Endothelial cell of umbilical vein (primary cell): ENCODE measurements at regions not wholly inside any gene's neighbourhood (a gene's known extent, or its start where the extent isn't known, plus 50 kb on each side); places are given as distances from the start of the nearest gene placed in this dataset.

Experiments
- BruUV-seq: library from RNA; stranded (reverse); fragments of 400-500 nt; replicated peaks from 2 replicates; lab custom pipeline; 2021; lab: Mats Ljungman, UMichigan
- CTCF ChIA-PET: fragments of 300-600, 350-600 bp; sonication (Branson Sonifier 250); formaldehyde crosslinking; loops from one replicate; lab custom pipeline; 2021; ENCODE audit warnings: antibody characterized with exemption, inconsistent platforms; lab: Charles Lee
- POLR2A ChIA-PET: fragments of 300-600, 350-600 bp; sonication (Branson Sonifier 250); formaldehyde crosslinking; loops from one replicate; lab custom pipeline; 2021; ENCODE audit warnings: antibody characterized with exemption, inconsistent platforms; lab: Charles Lee
- DNase-seq: peaks from one replicate; pipeline ENCODE4 v3.0.0-alpha.2; 2011; ENCODE audit warnings: low read depth, low spot score
- FAIRE-seq: peaks from 2 replicates; lab custom pipeline; 2011; peaks lifted over from hg19 to GRCh38; lab: Jason Lieb, UNC
- H2AFZ ChIP-seq: 2 replicates; pipeline ENCODE4 v1.6.0; 2012; ENCODE audit warnings: low read depth, low read length, control low read depth, inconsistent platforms
- H3K27ac ChIP-seq: 2 replicates; pipeline ENCODE4 v1.5.1; 2011; ENCODE audit warnings: low read depth, mild to moderate bottlenecking, control low read depth, low read length, moderate library complexity; ENCODE audit not compliant: insufficient read depth
- H3K27me3 ChIP-seq, 2 experiments: 2 replicates each; pipeline versions ENCODE4 v1.6.0 to v1.6.1; 2011; ENCODE audit warnings: low read length in 2 of 2, mixed read lengths in 1 of 2; ENCODE audit not compliant: control insufficient read depth in 2 of 2, insufficient read depth in 2 of 2
- H3K36me3 ChIP-seq, 2 experiments: 2 replicates in 1 of 2; 3 replicates in 1 of 2; pipeline ENCODE4 v1.5.1; 2011; ENCODE audit warnings: low read length in 2 of 2, mild to moderate bottlenecking in 1 of 2, moderate library complexity in 1 of 2; ENCODE audit not compliant: control insufficient read depth in 2 of 2, insufficient read depth in 2 of 2; ENCODE audit errors: extremely low read depth in 1 of 2
- H3K4me1 ChIP-seq: 3 replicates; pipeline ENCODE4 v1.5.1; 2011; ENCODE audit warnings: mild to moderate bottlenecking, low read length; ENCODE audit not compliant: control insufficient read depth, insufficient read depth; ENCODE audit errors: extremely low read depth
- H3K4me2 ChIP-seq: 2 replicates; pipeline ENCODE4 v1.6.1; 2011; ENCODE audit warnings: low read length, control low read depth, mixed read lengths; ENCODE audit not compliant: insufficient read depth
- H3K4me3 ChIP-seq, 3 experiments: fragments of 200-600 bp in 1 of 3; sonication (generic), shearing (Covaris generic) in 1 of 3; replicated peaks in 1 of 3; 2 replicates each; pipeline ENCODE4 v1.5.1; 2011 to 2016; ENCODE audit warnings: control low read depth in 3 of 3, low read length in 3 of 3, mild to moderate bottlenecking in 2 of 3, inconsistent platforms in 1 of 3, low read depth in 1 of 3, moderate library complexity in 1 of 3; ENCODE audit not compliant: insufficient read depth in 1 of 3
- H3K79me2 ChIP-seq: 2 replicates; pipeline ENCODE4 v1.6.0; 2012; ENCODE audit warnings: low read length, inconsistent platforms; ENCODE audit not compliant: control insufficient read depth, insufficient read depth
- H3K9ac ChIP-seq: replicated peaks from 2 replicates; pipeline ENCODE3; 2011; ENCODE audit warnings: low read length, control low read depth; ENCODE audit not compliant: insufficient read depth; ENCODE audit errors: extremely low read depth
- H3K9me1 ChIP-seq: replicated peaks from 3 replicates; pipeline ENCODE4 v1.6.0; 2011; ENCODE audit warnings: mild to moderate bottlenecking, low read length; ENCODE audit not compliant: control insufficient read depth, insufficient read depth; ENCODE audit errors: extremely low read depth
- H3K9me3 ChIP-seq: replicated peaks from 2 replicates; pipeline ENCODE4 v1.5.1; 2012; ENCODE audit warnings: low read length, inconsistent platforms; ENCODE audit not compliant: control insufficient read depth, insufficient read depth
- H4K20me1 ChIP-seq: replicated peaks from 2 replicates; pipeline ENCODE3; 2011; ENCODE audit warnings: mild to moderate bottlenecking, low read length; ENCODE audit not compliant: control insufficient read depth, insufficient read depth; ENCODE audit errors: extremely low read depth
- EZH2 ChIP-seq: IDR thresholded peaks from 2 replicates; pipeline ENCODE4 v1.6.1; 2012; ENCODE audit warnings: borderline replicate concordance, low read depth, mild to moderate bottlenecking, moderate library complexity, low read length, inconsistent platforms; ENCODE audit not compliant: severe bottlenecking
- FOS ChIP-seq: IDR thresholded peaks from 2 replicates; pipeline ENCODE4 v1.6.1; 2011; ENCODE audit warnings: mild to moderate bottlenecking, low read length, moderate library complexity, borderline replicate concordance; ENCODE audit not compliant: insufficient read depth
- GATA2 ChIP-seq: IDR thresholded peaks from 2 replicates; pipeline ENCODE4 v1.7.0; 2011; ENCODE audit warnings: low read depth, mild to moderate bottlenecking, moderate library complexity, mixed read lengths, low read length; ENCODE audit not compliant: insufficient read length, insufficient read depth
- MYC ChIP-seq: IDR thresholded peaks from one replicate; pipeline ENCODE4 v1.6.1; 2011; ENCODE audit warnings: mild to moderate bottlenecking, low read depth, low read length
- POLR2A ChIP-seq: IDR thresholded peaks from 2 replicates; pipeline ENCODE4 v1.6.1; 2012; ENCODE audit warnings: low read depth, mild to moderate bottlenecking, control low read depth, low read length
- POLR2AphosphoS5 ChIP-seq: IDR thresholded peaks from 2 replicates; pipeline ENCODE4 v1.6.1; 2012; ENCODE audit warnings: low read depth, mild to moderate bottlenecking, control low read depth, low read length, moderate library complexity; ENCODE audit not compliant: insufficient read depth
- dilution Hi-C: fragments of 300-500 bp; cut with MboI; formaldehyde crosslinking; loops from one replicate; pipeline ENCODE4 v1.15.0; 2019; ENCODE audit warnings: low sequenced_read_pairs; ENCODE audit not compliant: extremely low pct_ligation_motif_present
- intact Hi-C: fragments of 100-400 bp; cut with micrococcal nuclease; formaldehyde crosslinking; loops from one replicate; pipeline ENCODE4 v1.10.0; 2022
- TF ChIP-seq, protein P1 (sequence below): IDR thresholded peaks from 2 replicates; pipeline ENCODE4 v1.6.1; 2011; ENCODE audit not compliant: insufficient read depth, insufficient read length
- TF ChIP-seq, protein P2 (sequence below), 2 donors: IDR thresholded peaks; 1 replicate in 1 of 2; 2 replicates in 1 of 2; pipeline ENCODE4 v1.5.1; 2011; ENCODE audit warnings: low read length in 2 of 2, mild to moderate bottlenecking in 2 of 2, moderate library complexity in 2 of 2, control low read depth in 1 of 2, inconsistent platforms in 1 of 2, low read depth in 1 of 2; ENCODE audit not compliant: insufficient read depth in 1 of 2; ENCODE audit errors: extremely low read depth in 1 of 2

DNA sequence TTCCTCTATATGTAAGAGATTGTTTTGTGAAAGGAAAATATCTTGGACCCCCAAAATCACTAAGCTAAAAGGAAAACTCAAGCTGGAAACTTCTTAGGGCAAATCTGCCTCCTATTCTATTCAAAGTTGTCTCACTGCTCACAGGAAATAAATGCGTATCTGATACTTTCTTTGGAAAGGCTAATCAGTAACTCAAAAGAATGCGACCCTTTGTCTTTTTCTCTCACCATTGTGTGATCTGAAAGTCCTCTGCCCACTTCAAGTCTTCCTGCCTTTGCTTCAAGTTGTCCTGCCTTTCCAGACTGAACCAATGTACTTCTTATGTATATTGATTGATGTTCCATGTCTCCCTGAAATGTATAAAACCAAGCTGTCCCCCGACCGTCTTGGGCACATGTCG is 157.3 kb downstream of the KIF2B start:
- no peak for DNase-seq

More for the DNA sequence above, 157.3 kb downstream of the KIF2B start:
- H3K9ac ChIP-seq: no peak overlapping the region
- intact Hi-C loops: no loop called here
- ChIA-PET POLR2A (no interaction called here), CTCF (no interaction called here)
- dilution Hi-C loops: no loop called here
- H3K79me2 ChIP-seq: no peaks in the 10 kb centered on the region
- FAIRE-seq: no peak
- H3K4me3 ChIP-seq: no peak overlapping the region
- no peaks in the 10 kb centered on the region for H3K36me3 ChIP-seq
- no peaks in the 10 kb centered on the region for H3K27me3 ChIP-seq
- H3K9me3 ChIP-seq: peaks cover 4% of the 10 kb centered on the region
- no peak overlapping the region for H2AFZ ChIP-seq
- TF ChIP-seq, protein P1, sequence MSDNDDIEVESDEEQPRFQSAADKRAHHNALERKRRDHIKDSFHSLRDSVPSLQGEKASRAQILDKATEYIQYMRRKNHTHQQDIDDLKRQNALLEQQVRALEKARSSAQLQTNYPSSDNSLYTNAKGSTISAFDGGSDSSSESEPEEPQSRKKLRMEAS: no peak
- TF ChIP-seq MYC (no peak), POLR2AphosphoS5 (no peak), POLR2A (no peak), EZH2 (no peak), FOS (no peak), GATA2 (no peak)
- TF ChIP-seq, protein P2, sequence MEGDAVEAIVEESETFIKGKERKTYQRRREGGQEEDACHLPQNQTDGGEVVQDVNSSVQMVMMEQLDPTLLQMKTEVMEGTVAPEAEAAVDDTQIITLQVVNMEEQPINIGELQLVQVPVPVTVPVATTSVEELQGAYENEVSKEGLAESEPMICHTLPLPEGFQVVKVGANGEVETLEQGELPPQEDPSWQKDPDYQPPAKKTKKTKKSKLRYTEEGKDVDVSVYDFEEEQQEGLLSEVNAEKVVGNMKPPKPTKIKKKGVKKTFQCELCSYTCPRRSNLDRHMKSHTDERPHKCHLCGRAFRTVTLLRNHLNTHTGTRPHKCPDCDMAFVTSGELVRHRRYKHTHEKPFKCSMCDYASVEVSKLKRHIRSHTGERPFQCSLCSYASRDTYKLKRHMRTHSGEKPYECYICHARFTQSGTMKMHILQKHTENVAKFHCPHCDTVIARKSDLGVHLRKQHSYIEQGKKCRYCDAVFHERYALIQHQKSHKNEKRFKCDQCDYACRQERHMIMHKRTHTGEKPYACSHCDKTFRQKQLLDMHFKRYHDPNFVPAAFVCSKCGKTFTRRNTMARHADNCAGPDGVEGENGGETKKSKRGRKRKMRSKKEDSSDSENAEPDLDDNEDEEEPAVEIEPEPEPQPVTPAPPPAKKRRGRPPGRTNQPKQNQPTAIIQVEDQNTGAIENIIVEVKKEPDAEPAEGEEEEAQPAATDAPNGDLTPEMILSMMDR (IDR thresholded peaks at IDR 0.05; ENCODE audit: extremely low read depth in 1 of 2, insufficient read depth in 1 of 2, low read depth in 1 of 2, low read length in 2 of 2): no peak
- H3K4me1 ChIP-seq: no peaks in the 10 kb centered on the region
- no peaks in the 10 kb centered on the region for H3K9me1 ChIP-seq
- no TSS peak for BruUV-seq
- no peak overlapping the region for H3K27ac ChIP-seq
- no peak overlapping the region for H3K4me2 ChIP-seq
- no peaks in the 10 kb centered on the region for H4K20me1 ChIP-seq
